ENCODE measurements at regions not wholly inside any gene's neighbourhood (a gene's known extent, or its start where the extent isn't known, plus 50 kb on each side); places are given as distances from the start of the nearest gene placed in this dataset.

GRCh38 chr1:213681788-213682340 lies 305.9 kb upstream of the PROX1 start:
- no peaks in the 10 kb centered on the region for H3K9me2 ChIP-seq (ENCODE audit: insufficient read depth, low read length)
- H3K79me2 ChIP-seq (replicated peaks; ENCODE audit: insufficient read depth, low read length), result no peaks in the 10 kb centered on the region
- H3K27ac ChIP-seq (ENCODE audit: low read length), result no peak overlapping the region
- no peak overlapping the region for H3K4me3 ChIP-seq (ENCODE audit: low read length)
- no peak overlapping the region for H3K4me2 ChIP-seq (ENCODE audit: low read length)
- TF ChIP-seq, protein P1, sequence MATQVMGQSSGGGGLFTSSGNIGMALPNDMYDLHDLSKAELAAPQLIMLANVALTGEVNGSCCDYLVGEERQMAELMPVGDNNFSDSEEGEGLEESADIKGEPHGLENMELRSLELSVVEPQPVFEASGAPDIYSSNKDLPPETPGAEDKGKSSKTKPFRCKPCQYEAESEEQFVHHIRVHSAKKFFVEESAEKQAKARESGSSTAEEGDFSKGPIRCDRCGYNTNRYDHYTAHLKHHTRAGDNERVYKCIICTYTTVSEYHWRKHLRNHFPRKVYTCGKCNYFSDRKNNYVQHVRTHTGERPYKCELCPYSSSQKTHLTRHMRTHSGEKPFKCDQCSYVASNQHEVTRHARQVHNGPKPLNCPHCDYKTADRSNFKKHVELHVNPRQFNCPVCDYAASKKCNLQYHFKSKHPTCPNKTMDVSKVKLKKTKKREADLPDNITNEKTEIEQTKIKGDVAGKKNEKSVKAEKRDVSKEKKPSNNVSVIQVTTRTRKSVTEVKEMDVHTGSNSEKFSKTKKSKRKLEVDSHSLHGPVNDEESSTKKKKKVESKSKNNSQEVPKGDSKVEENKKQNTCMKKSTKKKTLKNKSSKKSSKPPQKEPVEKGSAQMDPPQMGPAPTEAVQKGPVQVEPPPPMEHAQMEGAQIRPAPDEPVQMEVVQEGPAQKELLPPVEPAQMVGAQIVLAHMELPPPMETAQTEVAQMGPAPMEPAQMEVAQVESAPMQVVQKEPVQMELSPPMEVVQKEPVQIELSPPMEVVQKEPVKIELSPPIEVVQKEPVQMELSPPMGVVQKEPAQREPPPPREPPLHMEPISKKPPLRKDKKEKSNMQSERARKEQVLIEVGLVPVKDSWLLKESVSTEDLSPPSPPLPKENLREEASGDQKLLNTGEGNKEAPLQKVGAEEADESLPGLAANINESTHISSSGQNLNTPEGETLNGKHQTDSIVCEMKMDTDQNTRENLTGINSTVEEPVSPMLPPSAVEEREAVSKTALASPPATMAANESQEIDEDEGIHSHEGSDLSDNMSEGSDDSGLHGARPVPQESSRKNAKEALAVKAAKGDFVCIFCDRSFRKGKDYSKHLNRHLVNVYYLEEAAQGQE (IDR thresholded peaks at IDR 0.05; ENCODE audit: borderline replicate concordance), result no peak
- TF ChIP-seq EZH2 (IDR thresholded peaks at IDR 0.05; ENCODE audit: borderline replicate concordance, insufficient read depth, low read length, poor library complexity, severe bottlenecking), result no peak
- no peak for TF ChIP-seq EP300 (conservative IDR thresholded peaks at IDR 0.05; ENCODE audit: poor library complexity, severe bottlenecking)
- TF ChIP-seq, protein P2, sequence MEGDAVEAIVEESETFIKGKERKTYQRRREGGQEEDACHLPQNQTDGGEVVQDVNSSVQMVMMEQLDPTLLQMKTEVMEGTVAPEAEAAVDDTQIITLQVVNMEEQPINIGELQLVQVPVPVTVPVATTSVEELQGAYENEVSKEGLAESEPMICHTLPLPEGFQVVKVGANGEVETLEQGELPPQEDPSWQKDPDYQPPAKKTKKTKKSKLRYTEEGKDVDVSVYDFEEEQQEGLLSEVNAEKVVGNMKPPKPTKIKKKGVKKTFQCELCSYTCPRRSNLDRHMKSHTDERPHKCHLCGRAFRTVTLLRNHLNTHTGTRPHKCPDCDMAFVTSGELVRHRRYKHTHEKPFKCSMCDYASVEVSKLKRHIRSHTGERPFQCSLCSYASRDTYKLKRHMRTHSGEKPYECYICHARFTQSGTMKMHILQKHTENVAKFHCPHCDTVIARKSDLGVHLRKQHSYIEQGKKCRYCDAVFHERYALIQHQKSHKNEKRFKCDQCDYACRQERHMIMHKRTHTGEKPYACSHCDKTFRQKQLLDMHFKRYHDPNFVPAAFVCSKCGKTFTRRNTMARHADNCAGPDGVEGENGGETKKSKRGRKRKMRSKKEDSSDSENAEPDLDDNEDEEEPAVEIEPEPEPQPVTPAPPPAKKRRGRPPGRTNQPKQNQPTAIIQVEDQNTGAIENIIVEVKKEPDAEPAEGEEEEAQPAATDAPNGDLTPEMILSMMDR (IDR thresholded peaks at IDR 0.05; ENCODE audit: poor library complexity, severe bottlenecking), result no peak
- no peak for TF ChIP-seq TAF1 (IDR thresholded peaks at IDR 0.05; ENCODE audit: low read depth)
- no peak for TF ChIP-seq SMC3 (conservative IDR thresholded peaks at IDR 0.05; ENCODE audit: poor library complexity)
- no peak for TF ChIP-seq MXI1 (conservative IDR thresholded peaks at IDR 0.05; ENCODE audit: poor library complexity, severe bottlenecking)
- no peak for TF ChIP-seq RAD21 (conservative IDR thresholded peaks at IDR 0.05)
- TF ChIP-seq POLR2AphosphoS5 (IDR thresholded peaks at IDR 0.05), result no peak
- no peak overlapping the region for H3K9ac ChIP-seq (ENCODE audit: low read length)
- H3K36me3 ChIP-seq (ENCODE audit: insufficient read depth, low read length), result no peaks in the 10 kb centered on the region
- no peaks in the 10 kb centered on the region for H3F3A ChIP-seq (ENCODE audit: insufficient read depth, low read length, poor library complexity, severe bottlenecking)
- H4K20me1 ChIP-seq (ENCODE audit: insufficient read depth), result no peaks in the 10 kb centered on the region
- no peak overlapping the region for H2AFZ ChIP-seq (ENCODE audit: low read depth, low read length)
- no peaks in the 10 kb centered on the region for H3K9me3 ChIP-seq (ENCODE audit: low read length)
- H3K27me3 ChIP-seq (ENCODE audit: insufficient read depth, low read depth, low read length), result no peaks in the 10 kb centered on the region

- Histone ChIP-seq H3F3A (ENCODE audit: insufficient read depth, low read length, poor library complexity, severe bottlenecking) (no peaks in the 10 kb centered on the region), H4K20me1 (ENCODE audit: insufficient read depth) (no peaks in the 10 kb centered on the region), H2AFZ (ENCODE audit: low read depth, low read length) (no peak overlapping the region), H3K4me3 (ENCODE audit: low read length) (no peak overlapping the region), H3K36me3 (ENCODE audit: insufficient read depth, low read length) (no peaks in the 10 kb centered on the region), H3K9me3 (ENCODE audit: low read length) (no peaks in the 10 kb centered on the region), H3K79me2 (replicated peaks; ENCODE audit: insufficient read depth, low read length) (no peaks in the 10 kb centered on the region), H3K9ac (ENCODE audit: low read length) (no peak overlapping the region), H3K9me2 (ENCODE audit: insufficient read depth, low read length) (no peaks in the 10 kb centered on the region), H3K4me2 (ENCODE audit: low read length) (no peak overlapping the region), H3K27ac (ENCODE audit: low read length) (no peak overlapping the region), H3K27me3 (ENCODE audit: insufficient read depth, low read depth, low read length) (no peaks in the 10 kb centered on the region)
- TF ChIP-seq MXI1 (conservative IDR thresholded peaks at IDR 0.05; ENCODE audit: poor library complexity, severe bottlenecking) (no peak), POLR2AphosphoS5 (IDR thresholded peaks at IDR 0.05) (no peak), EZH2 (IDR thresholded peaks at IDR 0.05; ENCODE audit: borderline replicate concordance, insufficient read depth, low read length, poor library complexity, severe bottlenecking) (no peak), SMC3 (conservative IDR thresholded peaks at IDR 0.05; ENCODE audit: poor library complexity) (no peak), RAD21 (conservative IDR thresholded peaks at IDR 0.05) (no peak), TAF1 (IDR thresholded peaks at IDR 0.05; ENCODE audit: low read depth) (no peak), EP300 (conservative IDR thresholded peaks at IDR 0.05; ENCODE audit: poor library complexity, severe bottlenecking) (no peak)
- TF ChIP-seq, protein P2 (IDR thresholded peaks at IDR 0.05; ENCODE audit: poor library complexity, severe bottlenecking), result no peak
- TF ChIP-seq, protein P1 (IDR thresholded peaks at IDR 0.05; ENCODE audit: borderline replicate concordance), result no peak
Measured at GRCh38 chr1:213683529-213683928, 304.2 kb upstream of the PROX1 start.
